ENCODE measurements at regions not wholly inside any gene's neighbourhood (a gene's known extent, or its start where the extent isn't known, plus 50 kb on each side); places are given as distances from the start of the nearest gene placed in this dataset.

- DNase-seq (no peak), ATAC-seq (ENCODE audit: low read depth) (no peak)
- no peak overlapping the region for H3K27ac Mint-ChIP-seq
- H3K4me3 Mint-ChIP-seq = no peak overlapping the region
- ChIA-PET CTCF (no interaction called here), POLR2A (no interaction called here)
- no peak for TF ChIP-seq CTCF (IDR thresholded peaks at IDR 0.05)
- H3K9me3 Mint-ChIP-seq = no peaks in the 10 kb centered on the region
- intact Hi-C loops (cut with micrococcal nuclease) = no loop called here
- H3K27me3 Mint-ChIP-seq = no peaks in the 10 kb centered on the region
- no peaks in the 10 kb centered on the region for H3K36me3 Mint-ChIP-seq (ENCODE audit: low read depth)
- no peaks in the 10 kb centered on the region for H3K4me1 Mint-ChIP-seq
Measured at GRCh38 chr7:119374436-119374835, 898.5 kb upstream of the KCND2 start.

- no peak overlapping the region for H3K27ac Mint-ChIP-seq
- CTCF ChIA-PET = no interaction called here
- H3K27me3 Mint-ChIP-seq = no peaks in the 10 kb centered on the region
- TF ChIP-seq CTCF (IDR thresholded peaks at IDR 0.05) = no peak
- ATAC-seq (ENCODE audit: low read depth) = no peak
- H3K9me3 Mint-ChIP-seq = no peaks in the 10 kb centered on the region
- no peaks in the 10 kb centered on the region for H3K36me3 Mint-ChIP-seq (ENCODE audit: low read depth)
- no peak overlapping the region for H3K4me3 Mint-ChIP-seq
- no peak for DNase-seq
- POLR2A ChIA-PET = no interaction called here
- H3K4me1 Mint-ChIP-seq = no peaks in the 10 kb centered on the region
- intact Hi-C loops (cut with micrococcal nuclease) = no loop called here
Measured at GRCh38 chr7:119377861-119378260, 895.1 kb upstream of the KCND2 start.

GRCh38 chr7:119382726-119383125 lies 890.2 kb upstream of the KCND2 start:
- POLR2A ChIA-PET = no interaction called here
- Mint-ChIP-seq H3K4me3 (no peak overlapping the region), H3K4me1 (no peaks in the 10 kb centered on the region), H3K36me3 (ENCODE audit: low read depth) (no peaks in the 10 kb centered on the region), H3K27me3 (no peaks in the 10 kb centered on the region), H3K27ac (no peak overlapping the region), H3K9me3 (no peaks in the 10 kb centered on the region)
- TF ChIP-seq CTCF (IDR thresholded peaks at IDR 0.05) = no peak
- CTCF ChIA-PET = no interaction called here
- intact Hi-C loops (cut with micrococcal nuclease) = no loop called here
- ATAC-seq (ENCODE audit: low read depth) = no peak
- no peak for DNase-seq

- Mint-ChIP-seq H3K4me3 (no peak overlapping the region), H3K27ac (no peak overlapping the region), H3K36me3 (ENCODE audit: low read depth) (no peaks in the 10 kb centered on the region), H3K27me3 (no peaks in the 10 kb centered on the region), H3K4me1 (no peaks in the 10 kb centered on the region), H3K9me3 (no peaks in the 10 kb centered on the region)
- intact Hi-C loops (cut with micrococcal nuclease) = no loop called here
- POLR2A ChIA-PET = no interaction called here
- TF ChIP-seq CTCF (IDR thresholded peaks at IDR 0.05) = no peak
- no peak for DNase-seq
- ATAC-seq (ENCODE audit: low read depth) = no peak
- CTCF ChIA-PET = no interaction called here
Measured at GRCh38 chr7:119395024-119395423, 878.0 kb upstream of the KCND2 start.

- H3K4me1 Mint-ChIP-seq = no peaks in the 10 kb centered on the region
- POLR2A ChIA-PET = no interaction called here
- ATAC-seq (ENCODE audit: low read depth) (no peak), DNase-seq (no peak)
- CTCF ChIA-PET = no interaction called here
- no peaks in the 10 kb centered on the region for H3K9me3 Mint-ChIP-seq
- no peak for TF ChIP-seq CTCF (IDR thresholded peaks at IDR 0.05)
- H3K36me3 Mint-ChIP-seq (ENCODE audit: low read depth) = no peaks in the 10 kb centered on the region
- H3K27me3 Mint-ChIP-seq = no peaks in the 10 kb centered on the region
- no peak overlapping the region for H3K27ac Mint-ChIP-seq
- no peak overlapping the region for H3K4me3 Mint-ChIP-seq
- intact Hi-C loops (cut with micrococcal nuclease) = no loop called here
Measured at GRCh38 chr7:119397156-119397555, 875.8 kb upstream of the KCND2 start.
